Fibroblast of pulmonary artery (primary cell): ENCODE measurements at regions not wholly inside any gene's neighbourhood (a gene's known extent, or its start where the extent isn't known, plus 50 kb on each side); places are given as distances from the start of the nearest gene placed in this dataset.

ENCODE experiments used
- DNase-seq: peaks from one replicate; pipeline ENCODE4 v3.0.0-alpha.2; 2010; ENCODE audit warnings: low read depth
- H3K4me3 ChIP-seq: replicated peaks from 2 replicates; pipeline ENCODE4 v1.5.1; 2011; ENCODE audit warnings: low read depth, mild to moderate bottlenecking, control low read depth, low read length, moderate library complexity
- TF ChIP-seq, protein P1 (sequence below): IDR thresholded peaks from 2 replicates; pipeline ENCODE4 v1.5.1; 2011; ENCODE audit warnings: mild to moderate bottlenecking, control low read depth, low read length, inconsistent platforms; ENCODE audit errors: missing control alignments

DNA sequence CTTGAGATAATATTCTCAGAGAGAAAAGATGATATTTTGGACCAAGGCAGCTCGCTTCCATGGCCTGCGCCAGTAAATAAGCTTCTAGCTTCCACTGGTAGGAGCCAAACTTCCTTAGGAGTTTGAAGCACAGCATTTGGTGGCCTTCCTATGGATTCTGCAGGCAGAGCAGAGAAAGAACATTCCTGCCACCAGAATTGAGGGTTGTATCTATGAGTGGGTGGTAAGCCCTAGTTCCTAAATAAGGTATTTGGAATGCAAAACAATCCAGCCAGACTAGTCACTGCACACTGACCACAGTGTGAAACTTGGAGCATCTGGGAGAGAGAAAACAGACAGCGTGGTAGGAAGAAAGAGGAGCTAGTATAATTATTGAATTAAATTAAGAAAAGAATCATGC lies 54.1 kb upstream of the BCAR3 start:
- no peak overlapping the region for H3K4me3 ChIP-seq
- peak; percentile 76 for DNase-seq
- TF ChIP-seq, protein P1, sequence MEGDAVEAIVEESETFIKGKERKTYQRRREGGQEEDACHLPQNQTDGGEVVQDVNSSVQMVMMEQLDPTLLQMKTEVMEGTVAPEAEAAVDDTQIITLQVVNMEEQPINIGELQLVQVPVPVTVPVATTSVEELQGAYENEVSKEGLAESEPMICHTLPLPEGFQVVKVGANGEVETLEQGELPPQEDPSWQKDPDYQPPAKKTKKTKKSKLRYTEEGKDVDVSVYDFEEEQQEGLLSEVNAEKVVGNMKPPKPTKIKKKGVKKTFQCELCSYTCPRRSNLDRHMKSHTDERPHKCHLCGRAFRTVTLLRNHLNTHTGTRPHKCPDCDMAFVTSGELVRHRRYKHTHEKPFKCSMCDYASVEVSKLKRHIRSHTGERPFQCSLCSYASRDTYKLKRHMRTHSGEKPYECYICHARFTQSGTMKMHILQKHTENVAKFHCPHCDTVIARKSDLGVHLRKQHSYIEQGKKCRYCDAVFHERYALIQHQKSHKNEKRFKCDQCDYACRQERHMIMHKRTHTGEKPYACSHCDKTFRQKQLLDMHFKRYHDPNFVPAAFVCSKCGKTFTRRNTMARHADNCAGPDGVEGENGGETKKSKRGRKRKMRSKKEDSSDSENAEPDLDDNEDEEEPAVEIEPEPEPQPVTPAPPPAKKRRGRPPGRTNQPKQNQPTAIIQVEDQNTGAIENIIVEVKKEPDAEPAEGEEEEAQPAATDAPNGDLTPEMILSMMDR: peak; percentile 26

DNA sequence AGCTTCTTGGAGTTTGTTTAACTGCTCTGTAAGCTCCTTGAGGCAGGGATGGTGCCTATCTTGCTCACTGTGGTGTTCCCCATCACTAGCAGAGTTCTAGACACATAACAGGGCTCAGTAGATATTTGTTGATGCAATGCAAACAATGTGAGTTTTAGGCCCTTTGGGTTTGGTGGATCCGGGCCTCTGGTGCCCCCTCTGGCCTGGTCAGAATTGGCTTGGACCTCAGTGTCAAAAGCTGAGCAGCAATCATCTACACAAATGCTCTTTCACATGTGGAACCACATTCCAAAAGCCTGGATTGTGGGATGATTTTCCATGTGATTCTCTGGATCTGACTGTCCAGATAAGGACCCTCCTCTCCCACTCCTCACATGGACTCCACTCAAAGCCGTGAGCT lies 53.4 kb upstream of the BCAR3 start:
- no peak for DNase-seq
- TF ChIP-seq, protein P1: peak; percentile 41
- no peak overlapping the region for H3K4me3 ChIP-seq

DNA sequence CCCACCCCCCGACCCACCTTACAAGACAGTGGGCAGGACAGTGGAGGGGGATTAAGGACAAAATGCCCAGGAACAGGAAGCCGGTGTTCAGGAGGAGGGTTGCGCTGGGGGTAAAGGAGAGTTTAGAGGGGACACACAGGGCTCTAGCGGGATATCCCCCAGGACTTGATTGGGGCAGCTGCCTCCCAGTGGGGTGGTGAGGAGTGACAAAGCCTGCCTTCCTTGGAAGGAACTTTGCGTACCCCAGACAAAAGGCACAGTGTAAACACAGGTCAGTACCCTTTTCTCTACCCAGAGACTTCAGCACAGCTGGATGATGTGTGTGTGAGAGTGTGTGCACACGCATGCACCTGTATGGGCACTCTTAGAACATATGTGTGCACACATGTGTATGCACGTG lies 51.7 kb upstream of the BCAR3 start:
- DNase-seq: no peak
- TF ChIP-seq, protein P1: no peak
- no peak overlapping the region for H3K4me3 ChIP-seq

DNA sequence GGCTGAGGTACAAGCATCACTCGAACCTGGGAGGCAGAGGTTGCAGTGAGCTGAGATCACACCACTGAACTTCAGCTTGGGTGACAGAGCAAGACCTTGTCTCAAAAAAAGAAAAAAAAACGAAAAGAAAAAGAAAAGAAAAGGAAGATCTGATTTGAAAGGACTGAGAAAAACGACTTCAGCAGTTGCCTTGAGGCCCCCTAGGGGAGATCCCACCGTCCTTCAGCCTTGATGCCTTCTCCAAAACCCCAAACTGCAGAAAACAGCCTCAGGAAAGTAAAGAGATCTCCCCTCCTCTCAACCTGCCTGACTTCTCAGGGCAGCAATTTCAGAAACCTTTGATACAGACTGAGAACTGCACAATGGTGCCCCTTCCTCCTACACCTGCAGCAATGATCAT lies 50.9 kb upstream of the BCAR3 start:
- TF ChIP-seq, protein P1: peak; percentile 34
- H3K4me3 ChIP-seq: no peak overlapping the region
- no peak for DNase-seq
